ENCODE measurements at regions not wholly inside any gene's neighbourhood (a gene's known extent, or its start where the extent isn't known, plus 50 kb on each side); places are given as distances from the start of the nearest gene placed in this dataset.

GRCh38 chr16:76612497-76612896, 335.3 kb downstream of the CNTNAP4 start:
- H3K27me3 ChIP-seq (ENCODE audit: control insufficient read depth in 1 of 2, insufficient read depth in 2 of 2, low read length in 2 of 2), result no peaks in the 10 kb centered on the region
- H3K9ac ChIP-seq (ENCODE audit: low read depth in 1 of 2, low read length in 2 of 2), result no peak overlapping the region
- no peak overlapping the region for H3K4me3 ChIP-seq (ENCODE audit: low read depth in 1 of 2, low read length in 2 of 2)
- no peaks in the 10 kb centered on the region for H3K4me1 ChIP-seq (ENCODE audit: control insufficient read depth in 1 of 2, insufficient read depth in 2 of 2, low read length in 2 of 2)
- H3K27ac ChIP-seq (ENCODE audit: low read depth, low read length), result no peak overlapping the region
- H3K36me3 ChIP-seq (ENCODE audit: control insufficient read depth in 1 of 2, insufficient read depth in 2 of 2, low read length in 2 of 2), result no peaks in the 10 kb centered on the region
- H3K9me3 ChIP-seq (ENCODE audit: control insufficient read depth in 1 of 2, low read length in 2 of 2), result no peaks in the 10 kb centered on the region

- H3K27ac ChIP-seq (ENCODE audit: low read depth, low read length), result no peak overlapping the region
- H3K9ac ChIP-seq (ENCODE audit: low read depth in 1 of 2, low read length in 2 of 2), result no peak overlapping the region
- no peaks in the 10 kb centered on the region for H3K36me3 ChIP-seq (ENCODE audit: control insufficient read depth in 1 of 2, insufficient read depth in 2 of 2, low read length in 2 of 2)
- no peak overlapping the region for H3K4me3 ChIP-seq (ENCODE audit: low read depth in 1 of 2, low read length in 2 of 2)
- no peaks in the 10 kb centered on the region for H3K4me1 ChIP-seq (ENCODE audit: control insufficient read depth in 1 of 2, insufficient read depth in 2 of 2, low read length in 2 of 2)
- no peaks in the 10 kb centered on the region for H3K27me3 ChIP-seq (ENCODE audit: control insufficient read depth in 1 of 2, insufficient read depth in 2 of 2, low read length in 2 of 2)
- no peaks in the 10 kb centered on the region for H3K9me3 ChIP-seq (ENCODE audit: control insufficient read depth in 1 of 2, low read length in 2 of 2)
These were observed 337.1 kb downstream of the CNTNAP4 start for GRCh38 chr16:76614269-76614668.

- H3K9me3 ChIP-seq (ENCODE audit: control insufficient read depth in 1 of 2, low read length in 2 of 2), result no peaks in the 10 kb centered on the region
- no peaks in the 10 kb centered on the region for H3K36me3 ChIP-seq (ENCODE audit: control insufficient read depth in 1 of 2, insufficient read depth in 2 of 2, low read length in 2 of 2)
- H3K4me1 ChIP-seq (ENCODE audit: control insufficient read depth in 1 of 2, insufficient read depth in 2 of 2, low read length in 2 of 2), result no peaks in the 10 kb centered on the region
- H3K27ac ChIP-seq (ENCODE audit: low read depth, low read length), result no peak overlapping the region
- H3K27me3 ChIP-seq (ENCODE audit: control insufficient read depth in 1 of 2, insufficient read depth in 2 of 2, low read length in 2 of 2), result no peaks in the 10 kb centered on the region
- no peak overlapping the region for H3K9ac ChIP-seq (ENCODE audit: low read depth in 1 of 2, low read length in 2 of 2)
- no peak overlapping the region for H3K4me3 ChIP-seq (ENCODE audit: low read depth in 1 of 2, low read length in 2 of 2)
These were observed 345.7 kb downstream of the CNTNAP4 start for GRCh38 chr16:76622876-76623275.

GRCh38 chr16:76634847-76635697, 357.9 kb downstream of the CNTNAP4 start:
- H3K27me3 ChIP-seq (ENCODE audit: control insufficient read depth in 1 of 2, insufficient read depth in 2 of 2, low read length in 2 of 2), result no peaks in the 10 kb centered on the region
- no peaks in the 10 kb centered on the region for H3K4me1 ChIP-seq (ENCODE audit: control insufficient read depth in 1 of 2, insufficient read depth in 2 of 2, low read length in 2 of 2)
- no peaks in the 10 kb centered on the region for H3K36me3 ChIP-seq (ENCODE audit: control insufficient read depth in 1 of 2, insufficient read depth in 2 of 2, low read length in 2 of 2)
- H3K9me3 ChIP-seq (ENCODE audit: control insufficient read depth in 1 of 2, low read length in 2 of 2), result peaks cover 0 to 17% of the 10 kb centered on the region in 2 donors
- H3K27ac ChIP-seq (ENCODE audit: low read depth, low read length), result no peak overlapping the region
- H3K4me3 ChIP-seq (ENCODE audit: low read depth in 1 of 2, low read length in 2 of 2), result peak overlapping the region in 1 of 2 donors; percentile 8
- H3K9ac ChIP-seq (ENCODE audit: low read depth in 1 of 2, low read length in 2 of 2), result no peak overlapping the region

- Histone ChIP-seq H3K4me3 (ENCODE audit: low read depth in 1 of 2, low read length in 2 of 2) (no peak overlapping the region), H3K4me1 (ENCODE audit: control insufficient read depth in 1 of 2, insufficient read depth in 2 of 2, low read length in 2 of 2) (no peaks in the 10 kb centered on the region), H3K9ac (ENCODE audit: low read depth in 1 of 2, low read length in 2 of 2) (no peak overlapping the region), H3K27ac (ENCODE audit: low read depth, low read length) (no peak overlapping the region), H3K27me3 (ENCODE audit: control insufficient read depth in 1 of 2, insufficient read depth in 2 of 2, low read length in 2 of 2) (no peaks in the 10 kb centered on the region), H3K9me3 (ENCODE audit: control insufficient read depth in 1 of 2, low read length in 2 of 2) (peaks cover 0 to 4% of the 10 kb centered on the region in 2 donors), H3K36me3 (ENCODE audit: control insufficient read depth in 1 of 2, insufficient read depth in 2 of 2, low read length in 2 of 2) (no peaks in the 10 kb centered on the region)
These were observed 362.6 kb downstream of the CNTNAP4 start for GRCh38 chr16:76639685-76640289.

- no peaks in the 10 kb centered on the region for H3K4me1 ChIP-seq (ENCODE audit: control insufficient read depth in 1 of 2, insufficient read depth in 2 of 2, low read length in 2 of 2)
- H3K9me3 ChIP-seq (ENCODE audit: control insufficient read depth in 1 of 2, low read length in 2 of 2), result no peaks in the 10 kb centered on the region
- H3K4me3 ChIP-seq (ENCODE audit: low read depth in 1 of 2, low read length in 2 of 2), result no peak overlapping the region
- H3K36me3 ChIP-seq (ENCODE audit: control insufficient read depth in 1 of 2, insufficient read depth in 2 of 2, low read length in 2 of 2), result no peaks in the 10 kb centered on the region
- no peaks in the 10 kb centered on the region for H3K27me3 ChIP-seq (ENCODE audit: control insufficient read depth in 1 of 2, insufficient read depth in 2 of 2, low read length in 2 of 2)
- H3K27ac ChIP-seq (ENCODE audit: low read depth, low read length), result no peak overlapping the region
- no peak overlapping the region for H3K9ac ChIP-seq (ENCODE audit: low read depth in 1 of 2, low read length in 2 of 2)
These were observed 373.4 kb downstream of the CNTNAP4 start for GRCh38 chr16:76650582-76650981.

- no peaks in the 10 kb centered on the region for H3K36me3 ChIP-seq (ENCODE audit: control insufficient read depth in 1 of 2, insufficient read depth in 2 of 2, low read length in 2 of 2)
- H3K4me1 ChIP-seq (ENCODE audit: control insufficient read depth in 1 of 2, insufficient read depth in 2 of 2, low read length in 2 of 2), result no peaks in the 10 kb centered on the region
- H3K9ac ChIP-seq (ENCODE audit: low read depth in 1 of 2, low read length in 2 of 2), result no peak overlapping the region
- H3K4me3 ChIP-seq (ENCODE audit: low read depth in 1 of 2, low read length in 2 of 2), result no peak overlapping the region
- no peaks in the 10 kb centered on the region for H3K9me3 ChIP-seq (ENCODE audit: control insufficient read depth in 1 of 2, low read length in 2 of 2)
- H3K27me3 ChIP-seq (ENCODE audit: control insufficient read depth in 1 of 2, insufficient read depth in 2 of 2, low read length in 2 of 2), result no peaks in the 10 kb centered on the region
- no peak overlapping the region for H3K27ac ChIP-seq (ENCODE audit: low read depth, low read length)
These were observed 376.3 kb downstream of the CNTNAP4 start for GRCh38 chr16:76653390-76654026.

- Histone ChIP-seq H3K27ac (ENCODE audit: low read depth, low read length) (no peak overlapping the region), H3K4me3 (ENCODE audit: low read depth in 1 of 2, low read length in 2 of 2) (no peak overlapping the region), H3K4me1 (ENCODE audit: control insufficient read depth in 1 of 2, insufficient read depth in 2 of 2, low read length in 2 of 2) (no peaks in the 10 kb centered on the region), H3K9me3 (ENCODE audit: control insufficient read depth in 1 of 2, low read length in 2 of 2) (no peaks in the 10 kb centered on the region), H3K27me3 (ENCODE audit: control insufficient read depth in 1 of 2, insufficient read depth in 2 of 2, low read length in 2 of 2) (no peaks in the 10 kb centered on the region), H3K9ac (ENCODE audit: low read depth in 1 of 2, low read length in 2 of 2) (no peak overlapping the region), H3K36me3 (ENCODE audit: control insufficient read depth in 1 of 2, insufficient read depth in 2 of 2, low read length in 2 of 2) (no peaks in the 10 kb centered on the region)
These were observed 377.1 kb downstream of the CNTNAP4 start for GRCh38 chr16:76654088-76654820.

GRCh38 chr16:76656994-76657393, 379.8 kb downstream of the CNTNAP4 start:
- Histone ChIP-seq H3K27ac (ENCODE audit: low read depth, low read length) (no peak overlapping the region), H3K36me3 (ENCODE audit: control insufficient read depth in 1 of 2, insufficient read depth in 2 of 2, low read length in 2 of 2) (no peaks in the 10 kb centered on the region), H3K4me3 (ENCODE audit: low read depth in 1 of 2, low read length in 2 of 2) (no peak overlapping the region), H3K27me3 (ENCODE audit: control insufficient read depth in 1 of 2, insufficient read depth in 2 of 2, low read length in 2 of 2) (no peaks in the 10 kb centered on the region), H3K9me3 (ENCODE audit: control insufficient read depth in 1 of 2, low read length in 2 of 2) (no peaks in the 10 kb centered on the region), H3K4me1 (ENCODE audit: control insufficient read depth in 1 of 2, insufficient read depth in 2 of 2, low read length in 2 of 2) (no peaks in the 10 kb centered on the region), H3K9ac (ENCODE audit: low read depth in 1 of 2, low read length in 2 of 2) (no peak overlapping the region)

Measured in duodenal mucosa (tissue), 2 donors.